ENCODE measurements at regions not wholly inside any gene's neighbourhood (a gene's known extent, or its start where the extent isn't known, plus 50 kb on each side); places are given as distances from the start of the nearest gene placed in this dataset.
"Not testable (repeated sequence)": the region's sequence is repeated elsewhere in the genome, so short reads cannot be mapped to it uniquely, and the experiment has no call there.

GRCh38 chr2:106249157-106249828 lies 55.2 kb upstream of the UXS1 start:
- DNase-seq, result not testable (repeated sequence)

- peak; percentile 5 for DNase-seq
Observed at GRCh38 chr2:106248548-106249151, 54.5 kb upstream of the UXS1 start.

All from stimulated activated CD4-positive, alpha-beta T cell treated with anti-CD3 and anti-CD28 coated beads, Interleukin-15, amount 100 ng/mL, for 24 hours (primary cell).